ELR (cell line): ENCODE measurements at regions not wholly inside any gene's neighbourhood (a gene's known extent, or its start where the extent isn't known, plus 50 kb on each side); places are given as distances from the start of the nearest gene placed in this dataset.

Experiments
- DNase-seq: peaks from one replicate; pipeline ENCODE4 v3.0.0-alpha.2; 2015; ENCODE audit warnings: low read depth

- DNase-seq, result no peak
These were observed 50.4 kb downstream of the RTL9 start for GRCh38 chrX:110408949-110409588.

GRCh38 chrX:110409925-110410324 is 51.3 kb downstream of the RTL9 start:
- peak; percentile 80 for DNase-seq

GRCh38 chrX:110410603-110411002 is 52.0 kb downstream of the RTL9 start:
- no peak for DNase-seq

- DNase-seq, result peak; percentile 74
These were observed 54.5 kb downstream of the RTL9 start for GRCh38 chrX:110412971-110413726.

GRCh38 chrX:110413727-110414124 is 55.1 kb downstream of the RTL9 start:
- DNase-seq, result no peak

GRCh38 chrX:110414273-110414672 is 55.6 kb downstream of the RTL9 start:
- DNase-seq, result no peak

GRCh38 chrX:110414679-110415439 is 56.2 kb downstream of the RTL9 start:
- DNase-seq, result peak; percentile 62

GRCh38 chrX:110415440-110416170 is 57.0 kb downstream of the RTL9 start:
- peak; percentile 73 for DNase-seq

- no peak for DNase-seq
These were observed 58.5 kb downstream of the RTL9 start for GRCh38 chrX:110417128-110417527.

- peak; percentile 75 for DNase-seq
These were observed 59.9 kb downstream of the RTL9 start for GRCh38 chrX:110418316-110419235.

GRCh38 chrX:110419512-110419911 is 60.9 kb downstream of the RTL9 start:
- DNase-seq, result no peak

GRCh38 chrX:110420771-110421499 is 62.3 kb downstream of the RTL9 start:
- peak; percentile 54 for DNase-seq

GRCh38 chrX:110421500-110422455 is 63.1 kb downstream of the RTL9 start:
- no peak for DNase-seq

- DNase-seq, result no peak
These were observed 66.8 kb downstream of the RTL9 start for GRCh38 chrX:110425222-110426154.

GRCh38 chrX:110426155-110426504 is 67.5 kb downstream of the RTL9 start:
- DNase-seq, result no peak

- DNase-seq, result no peak
These were observed 68.4 kb downstream of the RTL9 start for GRCh38 chrX:110427076-110427475.

GRCh38 chrX:110428144-110428543 is 69.5 kb downstream of the RTL9 start:
- no peak for DNase-seq
